Sigmoid colon (tissue), 6 donors: ENCODE measurements at regions not wholly inside any gene's neighbourhood (a gene's known extent, or its start where the extent isn't known, plus 50 kb on each side); places are given as distances from the start of the nearest gene placed in this dataset.

Source experiments
- DNase-seq: peaks from one replicate; pipeline ENCODE4 v3.0.0-alpha.2; 2019
- H3K27ac ChIP-seq, 4 donors: fragments of 200-600 bp; sonication (generic); one replicate each; pipeline ENCODE4 v1.5.1; 2016 to 2019; ENCODE audit warnings: mild to moderate bottlenecking in 1 of 4
- H3K27me3 ChIP-seq, 3 donors: fragments of 200-600 bp; sonication (generic); one replicate each; pipeline ENCODE4 v1.5.1; 2019; ENCODE audit warnings: mild to moderate bottlenecking in 1 of 3
- H3K36me3 ChIP-seq, 4 donors: fragments of 200-600 bp; sonication (generic); one replicate each; pipeline ENCODE4 v1.5.1; 2016 to 2019
- H3K4me1 ChIP-seq, 4 donors: fragments of 200-600 bp; sonication (generic); one replicate each; pipeline ENCODE4 v1.5.1; 2017 to 2019
- H3K4me3 ChIP-seq, 4 donors: fragments of 200-600 bp; sonication (generic); one replicate each; pipeline ENCODE4 v1.5.1; 2017 to 2019; ENCODE audit warnings: mild to moderate bottlenecking in 2 of 4, moderate library complexity in 1 of 4
- H3K9me3 ChIP-seq, 4 donors: fragments of 200-600 bp in 3 of 4; sonication (generic) in 3 of 4; one replicate each; pipeline versions ENCODE4 v1.5.1 to v1.6.1; 2013 to 2019
- CTCF ChIP-seq, 4 experiments: fragments of 450-650 bp in 3 of 4; fragments of 200-600 bp in 1 of 4; IDR thresholded peaks; one replicate each; pipeline ENCODE4 v1.5.1; 2016 to 2019; ENCODE audit warnings: antibody characterized with exemption in 4 of 4, mild to moderate bottlenecking in 3 of 4, moderate library complexity in 2 of 4
- EP300 ChIP-seq, 4 donors: sonication (generic); formaldehyde crosslinking; IDR thresholded peaks; one replicate each; pipeline ENCODE4 v1.6.1; 2017; ENCODE audit warnings: antibody characterized with exemption in 4 of 4
- POLR2A ChIP-seq, 2 donors: fragments of 450-650 bp; IDR thresholded peaks; one replicate each; pipeline ENCODE4 v1.6.1; 2016; ENCODE audit warnings: antibody characterized with exemption in 2 of 2, mild to moderate bottlenecking in 2 of 2, moderate library complexity in 2 of 2
- POLR2AphosphoS5 ChIP-seq, 4 donors: sonication (generic); formaldehyde crosslinking; IDR thresholded peaks; one replicate each; pipeline ENCODE4 v1.6.1; 2017; ENCODE audit warnings: antibody characterized with exemption in 4 of 4
- WGBS, 2 donors: extraction: QIAGEN DNeasy Blood & Tissue Kit; methylation state at CpG; one replicate each; pipeline ENCODE4 v1.1.7; 2013; 5-methylcytosine and 5-hydroxymethylcytosine counted together
- intact Hi-C: fragments of 100-400 bp; cut with DNase I; formaldehyde crosslinking; loops from one replicate; pipeline ENCODE4 v1.15.1; 2023
- donor health status: healthy with polysubstance abuse.
- donor health status: healthy.

- DNase-seq, result no peak
- WGBS, 2 donors, result 97 to 98% methylated on average over 2 of the region's 2 CpGs
- intact Hi-C loops, result no loop called here
- H3K36me3 ChIP-seq, result no peaks in the 10 kb centered on the region
- H3K27ac ChIP-seq, result no peak overlapping the region
- no peaks in the 10 kb centered on the region for H3K4me1 ChIP-seq
- H3K4me3 ChIP-seq, result no peak overlapping the region
- H3K9me3 ChIP-seq, result no peaks in the 10 kb centered on the region
- no peak for TF ChIP-seq POLR2A (IDR thresholded peaks at IDR 0.05)
- no peak for TF ChIP-seq CTCF (IDR thresholded peaks at IDR 0.05)
- TF ChIP-seq EP300 (IDR thresholded peaks at IDR 0.05), result no peak
- no peak for TF ChIP-seq POLR2AphosphoS5 (IDR thresholded peaks at IDR 0.05)
- H3K27me3 ChIP-seq, result no peaks in the 10 kb centered on the region
Measured at GRCh38 chr12:92615703-92616102, 87.1 kb upstream of the PLEKHG7 start.

GRCh38 chr12:92615086-92615485 is 87.7 kb upstream of the PLEKHG7 start:
- Histone ChIP-seq H3K27ac (no peak overlapping the region), H3K4me3 (no peak overlapping the region), H3K9me3 (no peaks in the 10 kb centered on the region), H3K27me3 (no peaks in the 10 kb centered on the region), H3K4me1 (no peaks in the 10 kb centered on the region), H3K36me3 (no peaks in the 10 kb centered on the region)
- intact Hi-C loops, result no loop called here
- no peak for DNase-seq
- TF ChIP-seq POLR2AphosphoS5 (IDR thresholded peaks at IDR 0.05), result no peak
- TF ChIP-seq EP300 (IDR thresholded peaks at IDR 0.05), result no peak
- TF ChIP-seq CTCF (IDR thresholded peaks at IDR 0.05), result no peak
- no peak for TF ChIP-seq POLR2A (IDR thresholded peaks at IDR 0.05)

- no peaks in the 10 kb centered on the region for H3K9me3 ChIP-seq
- no peaks in the 10 kb centered on the region for H3K27me3 ChIP-seq
- H3K36me3 ChIP-seq, result no peaks in the 10 kb centered on the region
- TF ChIP-seq POLR2A (IDR thresholded peaks at IDR 0.05), result no peak
- TF ChIP-seq POLR2AphosphoS5 (IDR thresholded peaks at IDR 0.05), result no peak
- intact Hi-C loops, result no loop called here
- WGBS, 2 donors, result 92 to 96% methylated on average over 4 of the region's 4 CpGs
- H3K27ac ChIP-seq, result no peak overlapping the region
- no peak overlapping the region for H3K4me3 ChIP-seq
- DNase-seq, result no peak
- H3K4me1 ChIP-seq, result no peaks in the 10 kb centered on the region
Measured at GRCh38 chr12:92614502-92614901, 88.3 kb upstream of the PLEKHG7 start.

GRCh38 chr12:92614001-92614400 is 88.8 kb upstream of the PLEKHG7 start:
- H3K4me1 ChIP-seq, result no peaks in the 10 kb centered on the region
- H3K9me3 ChIP-seq, result no peaks in the 10 kb centered on the region
- intact Hi-C loops, result no loop called here
- TF ChIP-seq POLR2AphosphoS5 (IDR thresholded peaks at IDR 0.05), result no peak
- no peak for TF ChIP-seq EP300 (IDR thresholded peaks at IDR 0.05)
- TF ChIP-seq CTCF (IDR thresholded peaks at IDR 0.05), result no peak
- TF ChIP-seq POLR2A (IDR thresholded peaks at IDR 0.05), result no peak
- no peak overlapping the region for H3K4me3 ChIP-seq
- no peak overlapping the region for H3K27ac ChIP-seq
- no peak for DNase-seq
- WGBS, 2 donors, result 89 to 94% methylated on average over 2 of the region's 2 CpGs
- no peaks in the 10 kb centered on the region for H3K27me3 ChIP-seq
- no peaks in the 10 kb centered on the region for H3K36me3 ChIP-seq

GRCh38 chr12:92612611-92613010 is 90.2 kb upstream of the PLEKHG7 start:
- Histone ChIP-seq H3K27ac (no peak overlapping the region), H3K4me1 (no peaks in the 10 kb centered on the region), H3K4me3 (no peak overlapping the region), H3K27me3 (no peaks in the 10 kb centered on the region), H3K36me3 (no peaks in the 10 kb centered on the region), H3K9me3 (no peaks in the 10 kb centered on the region)
- intact Hi-C loops, result no loop called here
- TF ChIP-seq POLR2AphosphoS5 (IDR thresholded peaks at IDR 0.05), result no peak
- no peak for TF ChIP-seq EP300 (IDR thresholded peaks at IDR 0.05)
- TF ChIP-seq CTCF (IDR thresholded peaks at IDR 0.05), result no peak
- DNase-seq, result no peak
- WGBS, 2 donors, result 95 to 96% methylated on average over 2 of the region's 2 CpGs
